HFFc6 (cell line): ENCODE measurements at regions not wholly inside any gene's neighbourhood (a gene's known extent, or its start where the extent isn't known, plus 50 kb on each side); places are given as distances from the start of the nearest gene placed in this dataset.

Experiments
- DNase-seq: peaks from one replicate; pipeline ENCODE4 v3.0.0-alpha.2; 2018
- H3K27ac Mint-ChIP-seq: 2 replicates; pipeline ENCODE4 v1.8.0; 2020; ENCODE audit warnings: mild to moderate bottlenecking, mixed read lengths
- H3K27me3 Mint-ChIP-seq: 2 replicates; pipeline ENCODE4 v1.8.0; 2021; ENCODE audit warnings: mild to moderate bottlenecking, moderate library complexity, mixed read lengths; ENCODE audit not compliant: insufficient read depth
- H3K36me3 Mint-ChIP-seq: 2 replicates; pipeline ENCODE4 v1.8.0; 2021; ENCODE audit warnings: low read depth, mixed read lengths
- H3K4me1 Mint-ChIP-seq: 2 replicates; pipeline ENCODE4 v1.8.0; 2020; ENCODE audit warnings: low read depth, mixed read lengths
- H3K4me3 Mint-ChIP-seq: 2 replicates; pipeline ENCODE4 v1.8.0; 2020; ENCODE audit warnings: mild to moderate bottlenecking, moderate library complexity, mixed read lengths
- H3K9me3 Mint-ChIP-seq: 2 replicates; pipeline ENCODE4 v1.8.0; 2020; ENCODE audit warnings: mild to moderate bottlenecking, mixed read lengths
- TF ChIP-seq, protein P1 (sequence below): fragments of 200-600 bp; sonication (generic); IDR thresholded peaks from 2 replicates; pipeline ENCODE4 v1.5.0; 2021; ENCODE audit warnings: antibody characterized with exemption, mild to moderate bottlenecking

DNA sequence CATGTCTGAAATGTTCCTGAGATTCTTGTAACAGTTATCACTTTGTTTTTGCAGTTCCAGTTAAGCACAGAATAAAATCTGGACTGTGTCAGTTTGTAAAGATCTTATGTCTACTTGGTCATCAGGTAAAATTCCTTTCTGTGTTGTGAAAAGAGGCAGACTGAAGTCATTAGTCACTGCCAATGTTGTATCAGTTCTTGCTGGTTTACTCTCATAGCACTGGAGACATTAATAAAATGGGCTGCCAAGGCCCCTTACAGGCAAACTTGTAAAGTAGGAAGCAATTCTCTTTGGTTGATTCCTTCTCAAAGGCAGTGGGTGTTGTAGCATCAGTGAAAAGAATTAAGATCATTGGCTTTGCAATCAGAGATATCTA, 61.4 kb upstream of the ST6GALNAC3 start:
- no peaks in the 10 kb centered on the region for H3K4me1 Mint-ChIP-seq
- H3K4me3 Mint-ChIP-seq: no peak overlapping the region
- TF ChIP-seq, protein P1, sequence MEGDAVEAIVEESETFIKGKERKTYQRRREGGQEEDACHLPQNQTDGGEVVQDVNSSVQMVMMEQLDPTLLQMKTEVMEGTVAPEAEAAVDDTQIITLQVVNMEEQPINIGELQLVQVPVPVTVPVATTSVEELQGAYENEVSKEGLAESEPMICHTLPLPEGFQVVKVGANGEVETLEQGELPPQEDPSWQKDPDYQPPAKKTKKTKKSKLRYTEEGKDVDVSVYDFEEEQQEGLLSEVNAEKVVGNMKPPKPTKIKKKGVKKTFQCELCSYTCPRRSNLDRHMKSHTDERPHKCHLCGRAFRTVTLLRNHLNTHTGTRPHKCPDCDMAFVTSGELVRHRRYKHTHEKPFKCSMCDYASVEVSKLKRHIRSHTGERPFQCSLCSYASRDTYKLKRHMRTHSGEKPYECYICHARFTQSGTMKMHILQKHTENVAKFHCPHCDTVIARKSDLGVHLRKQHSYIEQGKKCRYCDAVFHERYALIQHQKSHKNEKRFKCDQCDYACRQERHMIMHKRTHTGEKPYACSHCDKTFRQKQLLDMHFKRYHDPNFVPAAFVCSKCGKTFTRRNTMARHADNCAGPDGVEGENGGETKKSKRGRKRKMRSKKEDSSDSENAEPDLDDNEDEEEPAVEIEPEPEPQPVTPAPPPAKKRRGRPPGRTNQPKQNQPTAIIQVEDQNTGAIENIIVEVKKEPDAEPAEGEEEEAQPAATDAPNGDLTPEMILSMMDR: no peak
- no peak overlapping the region for H3K27ac Mint-ChIP-seq
- DNase-seq: no peak
- H3K36me3 Mint-ChIP-seq: peaks cover 5% of the 10 kb centered on the region; the same call in 1 of the 2 replicates
- no peaks in the 10 kb centered on the region; the same call in 1 of the 2 replicates for H3K27me3 Mint-ChIP-seq
- H3K9me3 Mint-ChIP-seq: no peaks in the 10 kb centered on the region

DNA sequence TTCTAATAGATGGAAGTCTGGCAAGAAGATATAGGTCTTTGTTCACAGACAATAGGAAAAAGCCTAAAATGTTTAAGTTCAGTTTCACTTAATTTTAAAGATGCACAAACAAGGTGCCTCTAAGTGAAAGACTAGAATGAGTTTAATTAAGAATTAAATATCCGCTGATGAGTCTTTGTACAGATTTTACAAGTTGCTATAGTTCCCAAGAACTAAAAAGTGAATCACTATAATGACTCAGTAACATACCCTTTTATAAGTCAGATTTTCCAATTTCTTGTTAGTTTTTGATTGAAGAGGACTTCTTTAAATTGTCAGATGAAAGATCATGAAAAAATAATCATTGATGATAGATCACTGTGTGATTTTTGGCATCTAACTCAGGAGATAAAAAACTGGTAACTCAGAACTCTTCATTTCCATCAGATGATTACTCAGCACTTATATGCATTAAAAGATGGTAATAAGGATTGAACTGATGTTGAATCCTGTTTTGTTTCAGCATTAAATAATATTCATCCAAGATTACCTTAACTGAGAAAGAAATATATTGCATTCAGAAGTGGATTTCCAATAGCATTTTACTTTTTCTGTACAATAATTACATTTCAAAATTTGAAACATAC, 59.0 kb upstream of the ST6GALNAC3 start:
- H3K4me3 Mint-ChIP-seq: no peak overlapping the region
- H3K36me3 Mint-ChIP-seq: no peaks in the 10 kb centered on the region
- TF ChIP-seq, protein P1: no peak
- H3K9me3 Mint-ChIP-seq: no peaks in the 10 kb centered on the region
- H3K27ac Mint-ChIP-seq: no peak overlapping the region
- H3K4me1 Mint-ChIP-seq: no peaks in the 10 kb centered on the region
- H3K27me3 Mint-ChIP-seq: peaks cover 2% of the 10 kb centered on the region; the same call in 1 of the 2 replicates
- no peak for DNase-seq

DNA sequence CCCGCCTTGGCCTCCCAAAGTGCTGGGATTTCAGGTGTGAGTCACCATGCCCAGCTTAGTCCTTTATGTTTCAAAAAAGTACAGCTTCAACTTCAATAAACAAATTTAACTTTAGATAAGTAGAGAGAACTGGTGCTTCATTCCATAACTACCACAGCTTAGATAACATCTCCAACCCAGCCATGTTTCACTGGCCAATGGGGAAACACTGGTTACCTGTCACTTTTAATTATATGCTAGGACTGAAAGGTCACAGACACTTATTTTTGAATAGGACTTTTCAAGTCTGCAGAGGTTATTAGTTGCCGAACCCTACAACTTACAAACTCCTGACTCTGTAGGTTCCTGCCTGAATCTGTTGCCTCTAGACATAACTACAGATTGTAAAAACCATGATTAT, 56.5 kb upstream of the ST6GALNAC3 start:
- TF ChIP-seq, protein P1: no peak
- no peaks in the 10 kb centered on the region for H3K9me3 Mint-ChIP-seq
- no peak overlapping the region for H3K4me3 Mint-ChIP-seq
- no peak overlapping the region for H3K27ac Mint-ChIP-seq
- peaks cover 12% of the 10 kb centered on the region for H3K4me1 Mint-ChIP-seq
- peaks cover 2% of the 10 kb centered on the region for H3K27me3 Mint-ChIP-seq
- H3K36me3 Mint-ChIP-seq: no peaks in the 10 kb centered on the region
- DNase-seq: no peak

DNA sequence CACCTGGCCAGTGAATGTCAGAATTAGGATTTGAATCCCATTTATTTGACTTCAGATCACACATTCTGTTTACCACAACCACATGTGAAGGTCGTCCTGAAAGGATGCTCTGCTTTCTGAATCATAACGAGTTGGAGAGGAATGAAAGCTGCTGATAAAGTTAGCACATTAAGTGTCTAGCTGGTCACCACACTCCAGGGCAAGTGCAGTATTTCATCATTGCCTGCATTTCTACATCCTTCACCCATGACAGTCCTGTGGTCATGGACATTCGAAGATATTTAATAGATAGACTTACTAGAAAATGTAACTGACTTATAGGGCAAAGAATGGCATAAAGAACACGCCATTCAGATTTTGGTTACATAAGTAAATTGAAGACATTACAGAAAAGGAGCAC, 52.7 kb upstream of the ST6GALNAC3 start:
- DNase-seq: no peak
- H3K4me1 Mint-ChIP-seq: peaks cover 34% of the 10 kb centered on the region
- no peak overlapping the region for H3K4me3 Mint-ChIP-seq

DNA sequence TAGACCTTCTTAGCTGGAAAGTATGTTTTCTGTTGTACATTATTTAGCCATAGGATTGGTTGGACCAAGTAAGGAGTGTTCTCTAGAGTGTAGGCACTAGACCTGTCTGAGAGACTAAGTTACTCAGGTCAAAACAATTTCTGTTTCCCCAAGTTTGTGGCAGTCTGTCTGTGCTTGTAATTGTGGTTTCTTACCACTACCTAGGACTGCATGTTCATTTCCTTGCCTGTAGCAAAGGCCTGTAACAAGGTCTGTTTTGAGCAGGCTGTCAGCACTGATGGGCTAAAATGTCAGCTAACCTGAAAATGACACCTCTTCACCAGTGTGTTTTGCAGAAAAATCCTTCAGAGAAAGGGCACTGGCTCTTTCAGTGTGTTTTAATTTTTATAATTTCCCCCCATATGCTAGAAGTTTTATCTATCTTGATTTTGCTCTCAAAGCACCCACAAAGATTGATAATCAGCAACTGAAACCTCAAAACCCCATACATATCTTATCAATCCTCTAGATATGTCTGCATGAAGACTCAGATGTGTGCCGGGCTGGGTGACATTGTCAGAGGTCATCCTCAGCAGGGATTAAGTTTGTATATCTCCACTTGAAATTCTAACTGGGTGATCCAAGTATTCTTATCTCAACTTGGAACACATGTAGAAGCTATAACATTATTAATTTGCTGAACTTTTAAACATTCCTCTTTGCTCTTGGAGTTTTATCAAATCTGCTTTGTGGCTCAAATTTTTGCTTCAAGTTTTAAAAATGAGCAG, 50.7 kb upstream of the ST6GALNAC3 start:
- DNase-seq: peak; percentile 10
- no peak overlapping the region for H3K4me3 Mint-ChIP-seq
- H3K9me3 Mint-ChIP-seq: no peaks in the 10 kb centered on the region
- H3K27ac Mint-ChIP-seq: no peak overlapping the region
- TF ChIP-seq, protein P1: no peak
- no peaks in the 10 kb centered on the region; the same call in 1 of the 2 replicates for H3K27me3 Mint-ChIP-seq
- peaks cover 34% of the 10 kb centered on the region for H3K4me1 Mint-ChIP-seq
- no peaks in the 10 kb centered on the region for H3K36me3 Mint-ChIP-seq

More for the DNA sequence above, 52.7 kb upstream of the ST6GALNAC3 start:
- peaks cover 2% of the 10 kb centered on the region for H3K27me3 Mint-ChIP-seq
- H3K9me3 Mint-ChIP-seq: no peaks in the 10 kb centered on the region
- no peaks in the 10 kb centered on the region for H3K36me3 Mint-ChIP-seq
- H3K27ac Mint-ChIP-seq: no peak overlapping the region
- TF ChIP-seq, protein P1: no peak
